Uterus (tissue), 3 donors: ENCODE measurements at regions not wholly inside any gene's neighbourhood (a gene's known extent, or its start where the extent isn't known, plus 50 kb on each side); places are given as distances from the start of the nearest gene placed in this dataset.

Source experiments
- DNase-seq, 2 donors: peaks; one replicate each; pipeline ENCODE4 v3.0.0-alpha.2; 2019 to 2020
- H3K27ac ChIP-seq, 2 donors: fragments of 200-600 bp; sonication (generic); 1 replicate in 1 of 2; 2 replicates in 1 of 2; pipeline ENCODE4 v1.5.1; 2016 to 2018
- H3K27me3 ChIP-seq, 2 donors: fragments of 200-600 bp; sonication (generic); one replicate each; pipeline ENCODE4 v1.5.1; 2018 to 2019; ENCODE audit warnings: control low read depth in 1 of 2
- H3K36me3 ChIP-seq, 2 donors: fragments of 200-600 bp; sonication (generic); one replicate each; pipeline ENCODE4 v1.5.1; 2019; ENCODE audit warnings: control low read depth in 1 of 2
- H3K4me1 ChIP-seq, 2 donors: fragments of 200-600 bp; sonication (generic); one replicate each; pipeline ENCODE4 v1.5.1; 2018 to 2019; ENCODE audit warnings: control low read depth in 1 of 2
- H3K4me3 ChIP-seq, 2 donors: fragments of 200-600 bp; sonication (generic); 1 replicate in 1 of 2; 2 replicates in 1 of 2; pipeline ENCODE4 v1.5.1; 2018 to 2019; ENCODE audit warnings: mild to moderate bottlenecking in 1 of 2
- H3K9me3 ChIP-seq, 2 donors: fragments of 200-600 bp; sonication (generic); one replicate each; pipeline ENCODE4 v1.5.1; 2019; ENCODE audit warnings: control low read depth in 1 of 2
- CTCF ChIP-seq, 4 experiments: fragments of 200-600 bp in 2 of 4; fragments of 450-650 bp in 2 of 4; sonication (generic) in 2 of 4; IDR thresholded peaks; one replicate each; pipeline ENCODE4 v1.5.1; 2016 to 2019; ENCODE audit warnings: antibody characterized with exemption in 4 of 4, mild to moderate bottlenecking in 2 of 4, moderate library complexity in 1 of 4
- POLR2A ChIP-seq, 2 donors: fragments of 450-650 bp; IDR thresholded peaks; one replicate each; pipeline ENCODE4 v1.6.1; 2016; ENCODE audit warnings: antibody characterized with exemption in 2 of 2, mild to moderate bottlenecking in 1 of 2, moderate library complexity in 1 of 2
- intact Hi-C: fragments of 100-400 bp; cut with DNase I; formaldehyde crosslinking; loops from one replicate; pipeline ENCODE4 v1.15.1; 2023; ENCODE audit warnings: low total_unique reads
- donor health status: DM: yes; HTN: yes; CAD: no.

- H3K4me3 ChIP-seq, result no peak overlapping the region
- H3K36me3 ChIP-seq, result no peaks in the 10 kb centered on the region
- no peaks in the 10 kb centered on the region for H3K4me1 ChIP-seq
- H3K9me3 ChIP-seq, result no peaks in the 10 kb centered on the region
- DNase-seq, result no peak
- intact Hi-C loops, result no loop called here
- TF ChIP-seq CTCF (IDR thresholded peaks at IDR 0.05) (no peak), POLR2A (IDR thresholded peaks at IDR 0.05) (no peak)
- no peaks in the 10 kb centered on the region for H3K27me3 ChIP-seq
- no peak overlapping the region for H3K27ac ChIP-seq
These were observed 1253.8 kb downstream of the C4orf33 start for GRCh38 chr4:130349745-130350144.

GRCh38 chr4:130356873-130357272, 1260.9 kb downstream of the C4orf33 start:
- Histone ChIP-seq H3K36me3 (no peaks in the 10 kb centered on the region), H3K4me3 (no peak overlapping the region), H3K9me3 (no peaks in the 10 kb centered on the region), H3K27me3 (no peaks in the 10 kb centered on the region), H3K4me1 (no peaks in the 10 kb centered on the region), H3K27ac (no peak overlapping the region)
- TF ChIP-seq POLR2A (IDR thresholded peaks at IDR 0.05) (no peak), CTCF (IDR thresholded peaks at IDR 0.05) (no peak)
- intact Hi-C loops, result no loop called here
- DNase-seq, result no peak

- intact Hi-C loops, result no loop called here
These were observed 1263.6 kb downstream of the C4orf33 start for GRCh38 chr4:130359542-130359941.

GRCh38 chr4:130361616-130362015, 1265.7 kb downstream of the C4orf33 start:
- TF ChIP-seq CTCF (IDR thresholded peaks at IDR 0.05) (no peak), POLR2A (IDR thresholded peaks at IDR 0.05) (no peak)
- H3K36me3 ChIP-seq, result no peaks in the 10 kb centered on the region
- H3K4me3 ChIP-seq, result no peak overlapping the region
- H3K27me3 ChIP-seq, result no peaks in the 10 kb centered on the region
- no peak overlapping the region for H3K27ac ChIP-seq
- intact Hi-C loops, result no loop called here
- H3K9me3 ChIP-seq, result no peaks in the 10 kb centered on the region
- no peak for DNase-seq
- no peaks in the 10 kb centered on the region for H3K4me1 ChIP-seq

More at GRCh38 chr4:130359542-130359941, 1263.6 kb downstream of the C4orf33 start:
- Histone ChIP-seq H3K9me3 (no peaks in the 10 kb centered on the region), H3K27ac (no peak overlapping the region), H3K27me3 (no peaks in the 10 kb centered on the region), H3K36me3 (no peaks in the 10 kb centered on the region), H3K4me3 (no peak overlapping the region), H3K4me1 (no peaks in the 10 kb centered on the region)
- TF ChIP-seq POLR2A (IDR thresholded peaks at IDR 0.05), result no peak
- TF ChIP-seq CTCF (IDR thresholded peaks at IDR 0.05), result no peak
- DNase-seq, result no peak

GRCh38 chr4:130368668-130369067, 1272.7 kb downstream of the C4orf33 start:
- Histone ChIP-seq H3K4me3 (no peak overlapping the region), H3K4me1 (no peaks in the 10 kb centered on the region), H3K27me3 (no peaks in the 10 kb centered on the region), H3K27ac (no peak overlapping the region), H3K9me3 (no peaks in the 10 kb centered on the region), H3K36me3 (no peaks in the 10 kb centered on the region)
- TF ChIP-seq CTCF (IDR thresholded peaks at IDR 0.05) (no peak), POLR2A (IDR thresholded peaks at IDR 0.05) (no peak)
- intact Hi-C loops, result no loop called here
- no peak for DNase-seq
